Neural progenitor cell (in vitro differentiated cells): ENCODE measurements at regions not wholly inside any gene's neighbourhood (a gene's known extent, or its start where the extent isn't known, plus 50 kb on each side); places are given as distances from the start of the nearest gene placed in this dataset.

Experiments used
- DNase-seq: peaks from one replicate; pipeline ENCODE4 v3.0.0-alpha.2; 2016; ENCODE audit warnings: low spot score
- H2AFZ ChIP-seq: fragments of 200-600 bp; sonication (generic); replicated peaks from 2 replicates; pipeline ENCODE4 v1.6.1; 2016; ENCODE audit warnings: antibody characterized with exemption
- H3F3A ChIP-seq: fragments of 200-600 bp; sonication (generic); 2 replicates; pipeline ENCODE4 v1.6.1; 2016; ENCODE audit warnings: antibody characterized with exemption, low read depth
- H3K27ac ChIP-seq: fragments of 200-600 bp; sonication (generic); 2 replicates; pipeline ENCODE4 v1.5.1; 2016; ENCODE audit warnings: mild to moderate bottlenecking
- H3K27me3 ChIP-seq: fragments of 200-600 bp; sonication (generic); 2 replicates; pipeline ENCODE4 v1.6.1; 2016; ENCODE audit warnings: mild to moderate bottlenecking, moderate library complexity
- H3K36me3 ChIP-seq: fragments of 200-600 bp; sonication (generic); 2 replicates; pipeline ENCODE4 v1.5.1; 2016
- H3K4me1 ChIP-seq: fragments of 200-600 bp; sonication (generic); 2 replicates; pipeline ENCODE4 v1.6.1; 2016; ENCODE audit warnings: mixed run types
- H3K4me2 ChIP-seq: fragments of 200-600 bp; sonication (generic); 2 replicates; pipeline ENCODE4 v1.6.1; 2016
- H3K4me3 ChIP-seq: fragments of 200-600 bp; sonication (generic); 2 replicates; pipeline ENCODE4 v1.5.1; 2016
- H3K79me2 ChIP-seq: fragments of 200-600 bp; sonication (generic); 2 replicates; pipeline ENCODE4 v1.6.1; 2016; ENCODE audit warnings: low read depth
- H3K9ac ChIP-seq: fragments of 200-600 bp; sonication (generic); 2 replicates; pipeline ENCODE4 v1.6.1; 2016
- H3K9me3 ChIP-seq: fragments of 200-600 bp; sonication (generic); 2 replicates; pipeline ENCODE4 v1.5.1; 2016; ENCODE audit warnings: low read depth
- H4K20me1 ChIP-seq: fragments of 200-600 bp; sonication (generic); 2 replicates; pipeline ENCODE4 v1.6.1; 2016; ENCODE audit warnings: low read depth
- H3K27ac Mint-ChIP-seq: 3 replicates; pipeline ENCODE4 v1.8.0; 2021; ENCODE audit warnings: mixed read lengths
- H3K27me3 Mint-ChIP-seq: 2 replicates; pipeline ENCODE4 v1.8.0; 2022; ENCODE audit warnings: low read depth, mild to moderate bottlenecking, inconsistent platforms, moderate library complexity, mixed read lengths; ENCODE audit not compliant: insufficient read depth
- H3K36me3 Mint-ChIP-seq: 3 replicates; pipeline ENCODE4 v1.8.0; 2021; ENCODE audit warnings: mixed read lengths
- H3K4me1 Mint-ChIP-seq: 3 replicates; pipeline ENCODE4 v1.8.0; 2021; ENCODE audit warnings: mixed read lengths
- H3K4me3 Mint-ChIP-seq: 3 replicates; pipeline ENCODE4 v1.8.0; 2021; ENCODE audit warnings: mild to moderate bottlenecking, moderate library complexity, mixed read lengths
- H3K9me3 Mint-ChIP-seq: 3 replicates; pipeline ENCODE4 v1.8.0; 2020; ENCODE audit warnings: mixed read lengths
- EZH2 ChIP-seq: fragments of 200-600 bp; sonication (generic); IDR thresholded peaks from 2 replicates; pipeline ENCODE4 v1.6.1; 2017; ENCODE audit warnings: antibody characterized with exemption, mild to moderate bottlenecking, moderate library complexity
- EZH2phosphoT487 ChIP-seq: fragments of 200-600 bp; sonication (generic); IDR thresholded peaks from 2 replicates; pipeline ENCODE4 v1.6.1; 2017; ENCODE audit warnings: antibody characterized with exemption
- TF ChIP-seq, protein P1 (sequence below): fragments of 200-600 bp; sonication (generic); IDR thresholded peaks from 2 replicates; pipeline ENCODE4 v1.5.1; 2017; ENCODE audit warnings: antibody characterized with exemption, mild to moderate bottlenecking

- no peaks in the 10 kb centered on the region for H3K36me3 Mint-ChIP-seq
- Histone ChIP-seq H3K27me3 (no peaks in the 10 kb centered on the region), H3K27ac (no peak overlapping the region), H3K9me3 (no peaks in the 10 kb centered on the region), H3K36me3 (no peaks in the 10 kb centered on the region), H3K79me2 (no peaks in the 10 kb centered on the region), H3K4me3 (no peak overlapping the region), H4K20me1 (no peaks in the 10 kb centered on the region), H3K9ac (no peak overlapping the region), H3K4me1 (no peaks in the 10 kb centered on the region), H2AFZ (no peak overlapping the region), H3K4me2 (no peak overlapping the region), H3F3A (no peaks in the 10 kb centered on the region)
- peaks cover 2% of the 10 kb centered on the region for H3K27me3 Mint-ChIP-seq
- H3K4me1 Mint-ChIP-seq: no peaks in the 10 kb centered on the region
- no peak overlapping the region for H3K4me3 Mint-ChIP-seq
- no peaks in the 10 kb centered on the region for H3K9me3 Mint-ChIP-seq
- no peak overlapping the region for H3K27ac Mint-ChIP-seq
- TF ChIP-seq EZH2phosphoT487 (no peak), EZH2 (no peak)
- TF ChIP-seq, protein P1, sequence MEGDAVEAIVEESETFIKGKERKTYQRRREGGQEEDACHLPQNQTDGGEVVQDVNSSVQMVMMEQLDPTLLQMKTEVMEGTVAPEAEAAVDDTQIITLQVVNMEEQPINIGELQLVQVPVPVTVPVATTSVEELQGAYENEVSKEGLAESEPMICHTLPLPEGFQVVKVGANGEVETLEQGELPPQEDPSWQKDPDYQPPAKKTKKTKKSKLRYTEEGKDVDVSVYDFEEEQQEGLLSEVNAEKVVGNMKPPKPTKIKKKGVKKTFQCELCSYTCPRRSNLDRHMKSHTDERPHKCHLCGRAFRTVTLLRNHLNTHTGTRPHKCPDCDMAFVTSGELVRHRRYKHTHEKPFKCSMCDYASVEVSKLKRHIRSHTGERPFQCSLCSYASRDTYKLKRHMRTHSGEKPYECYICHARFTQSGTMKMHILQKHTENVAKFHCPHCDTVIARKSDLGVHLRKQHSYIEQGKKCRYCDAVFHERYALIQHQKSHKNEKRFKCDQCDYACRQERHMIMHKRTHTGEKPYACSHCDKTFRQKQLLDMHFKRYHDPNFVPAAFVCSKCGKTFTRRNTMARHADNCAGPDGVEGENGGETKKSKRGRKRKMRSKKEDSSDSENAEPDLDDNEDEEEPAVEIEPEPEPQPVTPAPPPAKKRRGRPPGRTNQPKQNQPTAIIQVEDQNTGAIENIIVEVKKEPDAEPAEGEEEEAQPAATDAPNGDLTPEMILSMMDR: no peak
- DNase-seq: no peak
These were observed 862.6 kb downstream of the SORCS3 start for GRCh38 chr10:105503714-105504113.

DNA sequence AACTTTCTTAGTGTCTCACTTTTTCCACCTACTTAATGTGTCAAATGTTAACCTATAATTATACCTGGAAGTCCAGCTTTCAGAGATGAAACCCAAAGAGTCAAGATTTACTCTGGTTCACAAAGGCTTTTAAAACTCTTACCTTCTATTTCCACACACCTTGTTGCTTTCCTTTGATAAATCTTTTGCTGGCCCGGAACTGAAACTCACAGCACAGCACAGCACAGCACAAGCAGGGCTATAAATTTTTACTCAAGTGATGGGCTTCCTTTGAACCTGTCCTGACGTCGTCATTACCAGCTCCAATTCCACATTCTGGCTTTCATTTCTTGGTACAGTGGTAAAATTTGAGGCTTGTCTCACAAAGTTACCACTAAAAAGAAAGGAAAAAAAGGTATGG lies 861.0 kb downstream of the SORCS3 start:
- TF ChIP-seq EZH2phosphoT487 (no peak), EZH2 (no peak)
- TF ChIP-seq, protein P1: no peak
- no peaks in the 10 kb centered on the region for H4K20me1 ChIP-seq
- no peaks in the 10 kb centered on the region for H3F3A ChIP-seq
- H3K4me1 Mint-ChIP-seq: no peaks in the 10 kb centered on the region
- H3K36me3 Mint-ChIP-seq: no peaks in the 10 kb centered on the region
- H3K9me3 ChIP-seq: no peaks in the 10 kb centered on the region
- H3K4me3 Mint-ChIP-seq: no peak overlapping the region
- no peak overlapping the region for H3K27ac ChIP-seq
- H2AFZ ChIP-seq: no peak overlapping the region
- DNase-seq: no peak
- H3K36me3 ChIP-seq: no peaks in the 10 kb centered on the region
- no peaks in the 10 kb centered on the region for H3K79me2 ChIP-seq
- no peak overlapping the region for H3K27ac Mint-ChIP-seq
- H3K9me3 Mint-ChIP-seq: no peaks in the 10 kb centered on the region
- no peak overlapping the region for H3K9ac ChIP-seq
- H3K27me3 Mint-ChIP-seq: peaks cover 2% of the 10 kb centered on the region
- H3K4me1 ChIP-seq: no peaks in the 10 kb centered on the region
- no peak overlapping the region for H3K4me2 ChIP-seq
- no peaks in the 10 kb centered on the region for H3K27me3 ChIP-seq
- no peak overlapping the region for H3K4me3 ChIP-seq

DNA sequence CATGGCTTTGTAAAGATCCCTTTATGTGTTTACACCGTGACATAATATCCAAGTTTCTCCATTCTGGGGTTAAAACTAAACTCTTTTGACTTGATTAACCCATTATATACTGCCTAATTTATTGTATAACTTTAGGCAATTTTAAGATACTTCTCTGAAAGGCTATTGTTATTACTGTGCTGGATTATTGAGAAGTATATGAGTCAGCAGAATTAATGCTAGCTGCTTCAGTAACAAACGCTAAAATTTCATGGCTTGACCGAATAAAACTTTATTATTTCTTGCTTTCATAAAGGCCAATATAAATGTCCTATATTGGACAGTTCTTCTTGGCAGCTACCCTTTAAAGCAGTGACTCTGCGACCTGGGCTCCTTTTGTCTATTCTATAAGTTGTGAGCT lies 853.9 kb downstream of the SORCS3 start:
- peaks cover 2% of the 10 kb centered on the region for H3K27me3 Mint-ChIP-seq
- Histone ChIP-seq H3K9me3 (no peaks in the 10 kb centered on the region), H3K4me3 (no peak overlapping the region), H3K27ac (no peak overlapping the region), H3F3A (no peaks in the 10 kb centered on the region), H3K27me3 (no peaks in the 10 kb centered on the region), H3K79me2 (no peaks in the 10 kb centered on the region), H3K4me1 (no peaks in the 10 kb centered on the region), H3K4me2 (no peak overlapping the region), H2AFZ (no peak overlapping the region), H4K20me1 (no peaks in the 10 kb centered on the region), H3K36me3 (no peaks in the 10 kb centered on the region), H3K9ac (no peak overlapping the region)
- no peaks in the 10 kb centered on the region for H3K36me3 Mint-ChIP-seq
- H3K4me3 Mint-ChIP-seq: no peak overlapping the region
- H3K9me3 Mint-ChIP-seq: no peaks in the 10 kb centered on the region
- H3K4me1 Mint-ChIP-seq: no peaks in the 10 kb centered on the region
- H3K27ac Mint-ChIP-seq: no peak overlapping the region
- TF ChIP-seq EZH2phosphoT487 (no peak), EZH2 (no peak)
- TF ChIP-seq, protein P1: no peak
- DNase-seq: no peak

DNA sequence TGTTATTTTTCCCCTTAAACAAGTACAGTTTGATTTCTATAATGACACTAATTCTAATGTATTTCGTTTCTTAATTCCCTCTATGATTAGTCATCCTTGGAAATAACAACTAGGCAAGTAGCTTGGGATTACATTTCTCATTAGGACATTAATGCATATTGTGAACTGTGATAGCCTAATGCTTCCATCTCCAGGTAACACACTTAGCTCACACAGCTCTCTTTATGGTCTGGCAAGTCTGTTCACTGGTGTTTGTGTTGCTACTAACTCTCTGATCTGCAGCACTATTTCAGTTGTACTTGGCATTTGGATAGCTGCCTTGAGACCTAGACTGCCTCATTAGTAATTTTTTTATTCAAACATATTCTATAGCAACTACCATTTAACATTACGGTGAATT lies 853.2 kb downstream of the SORCS3 start:
- Histone ChIP-seq H3K9me3 (no peaks in the 10 kb centered on the region), H3K79me2 (no peaks in the 10 kb centered on the region), H3K4me2 (no peak overlapping the region), H4K20me1 (no peaks in the 10 kb centered on the region), H3K27ac (no peak overlapping the region), H3K4me1 (no peaks in the 10 kb centered on the region), H3K9ac (no peak overlapping the region), H3F3A (no peaks in the 10 kb centered on the region), H3K36me3 (no peaks in the 10 kb centered on the region), H2AFZ (no peak overlapping the region), H3K27me3 (no peaks in the 10 kb centered on the region), H3K4me3 (no peak overlapping the region)
- Mint-ChIP-seq H3K4me3 (no peak overlapping the region), H3K4me1 (no peaks in the 10 kb centered on the region), H3K27ac (no peak overlapping the region), H3K36me3 (no peaks in the 10 kb centered on the region), H3K9me3 (no peaks in the 10 kb centered on the region), H3K27me3 (no peaks in the 10 kb centered on the region)
- no peak for DNase-seq
- TF ChIP-seq EZH2phosphoT487: no peak
- TF ChIP-seq EZH2: no peak
- TF ChIP-seq, protein P1: no peak
